SU-DHL-6 (cell line): ENCODE measurements at regions not wholly inside any gene's neighbourhood (a gene's known extent, or its start where the extent isn't known, plus 50 kb on each side); places are given as distances from the start of the nearest gene placed in this dataset.

Experiments
- EZH2phosphoT487 ChIP-seq: fragments of 200-600 bp; sonication (generic), shearing (Covaris generic); conservative IDR thresholded peaks from 2 replicates; pipeline ENCODE4 v1.6.1; 2018; ENCODE audit warnings: mild to moderate bottlenecking, antibody characterized with exemption, low read length, moderate library complexity, mixed read lengths
- TF ChIP-seq, protein P1 (sequence below): fragments of 200-600 bp; sonication (generic); IDR thresholded peaks from one replicate; pipeline ENCODE4 v1.5.1; 2017; ENCODE audit warnings: antibody characterized with exemption, mild to moderate bottlenecking, low read length, moderate library complexity; ENCODE audit not compliant: insufficient read depth, poor library complexity, severe bottlenecking

DNA sequence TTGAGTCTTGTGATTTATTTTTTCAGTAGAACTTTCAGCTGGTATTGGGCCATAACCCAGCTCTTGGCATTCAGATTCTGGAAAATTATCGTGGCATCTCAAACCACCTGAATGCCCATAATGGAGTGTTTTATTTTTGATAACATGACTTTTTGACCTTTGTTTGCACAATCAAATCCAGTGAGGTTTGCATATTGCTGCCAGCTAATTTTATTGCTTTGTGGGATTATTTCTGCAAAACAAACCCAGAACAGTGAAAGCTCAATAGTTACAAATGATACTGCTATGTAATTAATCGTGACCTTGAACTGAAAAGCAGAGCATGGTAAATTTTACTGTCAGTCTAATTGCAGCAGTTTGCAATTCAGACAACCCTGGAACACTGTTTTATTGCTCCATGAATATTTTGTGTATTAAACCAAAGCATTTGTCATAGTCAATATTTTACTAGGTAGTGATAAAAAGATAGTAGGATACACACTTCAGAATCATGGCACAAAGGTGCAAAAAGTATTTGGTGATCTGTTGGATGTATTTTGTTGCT is 255.2 kb upstream of the NAV3 start:
- TF ChIP-seq, protein P1, sequence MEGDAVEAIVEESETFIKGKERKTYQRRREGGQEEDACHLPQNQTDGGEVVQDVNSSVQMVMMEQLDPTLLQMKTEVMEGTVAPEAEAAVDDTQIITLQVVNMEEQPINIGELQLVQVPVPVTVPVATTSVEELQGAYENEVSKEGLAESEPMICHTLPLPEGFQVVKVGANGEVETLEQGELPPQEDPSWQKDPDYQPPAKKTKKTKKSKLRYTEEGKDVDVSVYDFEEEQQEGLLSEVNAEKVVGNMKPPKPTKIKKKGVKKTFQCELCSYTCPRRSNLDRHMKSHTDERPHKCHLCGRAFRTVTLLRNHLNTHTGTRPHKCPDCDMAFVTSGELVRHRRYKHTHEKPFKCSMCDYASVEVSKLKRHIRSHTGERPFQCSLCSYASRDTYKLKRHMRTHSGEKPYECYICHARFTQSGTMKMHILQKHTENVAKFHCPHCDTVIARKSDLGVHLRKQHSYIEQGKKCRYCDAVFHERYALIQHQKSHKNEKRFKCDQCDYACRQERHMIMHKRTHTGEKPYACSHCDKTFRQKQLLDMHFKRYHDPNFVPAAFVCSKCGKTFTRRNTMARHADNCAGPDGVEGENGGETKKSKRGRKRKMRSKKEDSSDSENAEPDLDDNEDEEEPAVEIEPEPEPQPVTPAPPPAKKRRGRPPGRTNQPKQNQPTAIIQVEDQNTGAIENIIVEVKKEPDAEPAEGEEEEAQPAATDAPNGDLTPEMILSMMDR = no peak
- TF ChIP-seq EZH2phosphoT487 = no peak
